SK-N-SH (cell line): ENCODE measurements at regions not wholly inside any gene's neighbourhood (a gene's known extent, or its start where the extent isn't known, plus 50 kb on each side); places are given as distances from the start of the nearest gene placed in this dataset.

ENCODE experiments used
- CHD2 ChIP-seq: fragments of 150-350 bp; IDR thresholded peaks from 2 replicates; pipeline ENCODE4 v1.6.1; 2018; ENCODE audit warnings: low read length; ENCODE audit not compliant: partially characterized antibody
- EP300 ChIP-seq, 2 experiments: IDR thresholded peaks; 2 replicates each; pipeline versions ENCODE4 v1.4.0 to v1.6.1; 2012; ENCODE audit warnings: borderline replicate concordance in 1 of 2, low read depth in 1 of 2, low read length in 1 of 2
- EZH2phosphoT487 ChIP-seq: fragments of 200-600 bp; sonication (generic); IDR thresholded peaks from 2 replicates; pipeline ENCODE4 v1.6.1; 2017; ENCODE audit warnings: low read depth, mixed run types, mild to moderate bottlenecking, antibody characterized with exemption, moderate library complexity, borderline replicate concordance
- FOXJ3 ChIP-seq: sonication (generic); formaldehyde crosslinking; IDR thresholded peaks from 2 replicates; pipeline ENCODE4 v1.5.1; 2020; ENCODE audit warnings: mild to moderate bottlenecking, missing genetic modification reagents
- GABPA ChIP-seq: IDR thresholded peaks from 2 replicates; pipeline ENCODE4 v1.4.0; 2012; ENCODE audit warnings: low read depth, mild to moderate bottlenecking
- POLR2AphosphoS5 ChIP-seq: IDR thresholded peaks from 2 replicates; pipeline ENCODE4 v1.6.1; 2012; ENCODE audit warnings: low read depth, low read length
- RAD21 ChIP-seq: IDR thresholded peaks from 2 replicates; pipeline ENCODE4 v1.6.1; 2012; ENCODE audit warnings: mild to moderate bottlenecking, low read length
- SMC3 ChIP-seq: IDR thresholded peaks from 2 replicates; pipeline ENCODE4 v1.6.1; 2012; ENCODE audit warnings: low read depth, low read length, improper control_type of control experiment
- TAF1 ChIP-seq: IDR thresholded peaks from 2 replicates; pipeline ENCODE4 v1.6.1; 2012; ENCODE audit warnings: low read depth, mild to moderate bottlenecking, low read length, moderate library complexity, borderline replicate concordance
- TF ChIP-seq, protein P1 (sequence below): fragments of 200-600 bp; sonication (generic); IDR thresholded peaks from 2 replicates; pipeline ENCODE4 v1.6.1; 2017; ENCODE audit warnings: antibody characterized with exemption, mild to moderate bottlenecking, moderate library complexity
- TF ChIP-seq, protein P2 (sequence below): fragments of 150-350 bp; IDR thresholded peaks from 2 replicates; pipeline ENCODE4 v1.6.1; 2017; ENCODE audit warnings: antibody characterized with exemption, low read length, low read depth, borderline replicate concordance

GRCh38 chr6:139533573-139534471 is 159.4 kb upstream of the CITED2 start:
- TF ChIP-seq, protein P1, sequence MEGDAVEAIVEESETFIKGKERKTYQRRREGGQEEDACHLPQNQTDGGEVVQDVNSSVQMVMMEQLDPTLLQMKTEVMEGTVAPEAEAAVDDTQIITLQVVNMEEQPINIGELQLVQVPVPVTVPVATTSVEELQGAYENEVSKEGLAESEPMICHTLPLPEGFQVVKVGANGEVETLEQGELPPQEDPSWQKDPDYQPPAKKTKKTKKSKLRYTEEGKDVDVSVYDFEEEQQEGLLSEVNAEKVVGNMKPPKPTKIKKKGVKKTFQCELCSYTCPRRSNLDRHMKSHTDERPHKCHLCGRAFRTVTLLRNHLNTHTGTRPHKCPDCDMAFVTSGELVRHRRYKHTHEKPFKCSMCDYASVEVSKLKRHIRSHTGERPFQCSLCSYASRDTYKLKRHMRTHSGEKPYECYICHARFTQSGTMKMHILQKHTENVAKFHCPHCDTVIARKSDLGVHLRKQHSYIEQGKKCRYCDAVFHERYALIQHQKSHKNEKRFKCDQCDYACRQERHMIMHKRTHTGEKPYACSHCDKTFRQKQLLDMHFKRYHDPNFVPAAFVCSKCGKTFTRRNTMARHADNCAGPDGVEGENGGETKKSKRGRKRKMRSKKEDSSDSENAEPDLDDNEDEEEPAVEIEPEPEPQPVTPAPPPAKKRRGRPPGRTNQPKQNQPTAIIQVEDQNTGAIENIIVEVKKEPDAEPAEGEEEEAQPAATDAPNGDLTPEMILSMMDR = no peak
- TF ChIP-seq FOXJ3 (CRISPR knock-in tag) = no peak
- TF ChIP-seq EP300 (IDR thresholded peaks at IDR 0.05; ENCODE audit: borderline replicate concordance in 1 of 2, low read depth in 1 of 2, low read length in 1 of 2) = no peak
- TF ChIP-seq, protein P2, sequence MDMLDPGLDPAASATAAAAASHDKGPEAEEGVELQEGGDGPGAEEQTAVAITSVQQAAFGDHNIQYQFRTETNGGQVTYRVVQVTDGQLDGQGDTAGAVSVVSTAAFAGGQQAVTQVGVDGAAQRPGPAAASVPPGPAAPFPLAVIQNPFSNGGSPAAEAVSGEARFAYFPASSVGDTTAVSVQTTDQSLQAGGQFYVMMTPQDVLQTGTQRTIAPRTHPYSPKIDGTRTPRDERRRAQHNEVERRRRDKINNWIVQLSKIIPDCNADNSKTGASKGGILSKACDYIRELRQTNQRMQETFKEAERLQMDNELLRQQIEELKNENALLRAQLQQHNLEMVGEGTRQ = no peak
- no peak for TF ChIP-seq SMC3
- no peak for TF ChIP-seq TAF1
- TF ChIP-seq POLR2AphosphoS5 = no peak
- peak; percentile 26; the same call in 1 of the 2 replicates for TF ChIP-seq GABPA
- TF ChIP-seq EZH2phosphoT487 = no peak
- TF ChIP-seq CHD2 = no peak
- TF ChIP-seq RAD21 = no peak
